ENCODE measurements at regions not wholly inside any gene's neighbourhood (a gene's known extent, or its start where the extent isn't known, plus 50 kb on each side); places are given as distances from the start of the nearest gene placed in this dataset.

- TF ChIP-seq POLR2A (IDR thresholded peaks at IDR 0.05; ENCODE audit: low read depth) = no peak
- TF ChIP-seq, protein P1, sequence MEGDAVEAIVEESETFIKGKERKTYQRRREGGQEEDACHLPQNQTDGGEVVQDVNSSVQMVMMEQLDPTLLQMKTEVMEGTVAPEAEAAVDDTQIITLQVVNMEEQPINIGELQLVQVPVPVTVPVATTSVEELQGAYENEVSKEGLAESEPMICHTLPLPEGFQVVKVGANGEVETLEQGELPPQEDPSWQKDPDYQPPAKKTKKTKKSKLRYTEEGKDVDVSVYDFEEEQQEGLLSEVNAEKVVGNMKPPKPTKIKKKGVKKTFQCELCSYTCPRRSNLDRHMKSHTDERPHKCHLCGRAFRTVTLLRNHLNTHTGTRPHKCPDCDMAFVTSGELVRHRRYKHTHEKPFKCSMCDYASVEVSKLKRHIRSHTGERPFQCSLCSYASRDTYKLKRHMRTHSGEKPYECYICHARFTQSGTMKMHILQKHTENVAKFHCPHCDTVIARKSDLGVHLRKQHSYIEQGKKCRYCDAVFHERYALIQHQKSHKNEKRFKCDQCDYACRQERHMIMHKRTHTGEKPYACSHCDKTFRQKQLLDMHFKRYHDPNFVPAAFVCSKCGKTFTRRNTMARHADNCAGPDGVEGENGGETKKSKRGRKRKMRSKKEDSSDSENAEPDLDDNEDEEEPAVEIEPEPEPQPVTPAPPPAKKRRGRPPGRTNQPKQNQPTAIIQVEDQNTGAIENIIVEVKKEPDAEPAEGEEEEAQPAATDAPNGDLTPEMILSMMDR (IDR thresholded peaks at IDR 0.05) = no peak
These were observed 426.0 kb upstream of the SULF2 start for GRCh38 chr20:48211238-48211637.
